Heart right ventricle (tissue), 16 donors: ENCODE measurements at regions not wholly inside any gene's neighbourhood (a gene's known extent, or its start where the extent isn't known, plus 50 kb on each side); places are given as distances from the start of the nearest gene placed in this dataset.

Experiments
- ATAC-seq, 8 donors: fragments of 200-7000 bp; cut with Tn5 transposase; one replicate each; pipeline ENCODE4 v1.9.1; 2020; ENCODE audit warnings: mild to moderate bottlenecking in 8 of 8, moderate library complexity in 8 of 8, moderate number of reproducible peaks in 1 of 8
- DNase-seq, 2 donors: peaks; one replicate each; pipeline ENCODE4 v3.0.0-alpha.2; 2020
- H3K27ac ChIP-seq, 10 donors: fragments of 200-600 bp; sonication (generic) in 2 of 10; one replicate each; pipeline versions ENCODE4 v1.5.0 to v1.8.0; 2020 to 2022; ENCODE audit warnings: mild to moderate bottlenecking in 3 of 10
- H3K27me3 ChIP-seq, 7 donors: fragments of 200-600 bp; one replicate each; pipeline ENCODE4 v1.8.0; 2021 to 2022; ENCODE audit warnings: mild to moderate bottlenecking in 2 of 7
- H3K36me3 ChIP-seq, 9 donors: fragments of 200-600 bp; sonication (generic) in 1 of 9; one replicate each; pipeline versions ENCODE4 v1.5.0 to v1.8.0; 2020 to 2022; ENCODE audit warnings: mild to moderate bottlenecking in 2 of 9
- H3K4me1 ChIP-seq, 9 donors: fragments of 200-600 bp; sonication (generic) in 1 of 9; one replicate each; pipeline versions ENCODE4 v1.5.0 to v1.8.0; 2020 to 2022; ENCODE audit warnings: mild to moderate bottlenecking in 4 of 9
- H3K4me3 ChIP-seq, 10 donors: fragments of 200-600 bp; sonication (generic) in 2 of 10; one replicate each; pipeline versions ENCODE4 v1.5.0 to v1.8.0; 2020 to 2022; ENCODE audit warnings: mild to moderate bottlenecking in 7 of 10, moderate library complexity in 2 of 10
- H3K9me3 ChIP-seq, 11 donors: fragments of 200-600 bp in 10 of 11; sonication (generic) in 2 of 11; one replicate each; pipeline versions ENCODE4 v1.5.0 to v1.8.0; 2013 to 2022; ENCODE audit warnings: mild to moderate bottlenecking in 2 of 11, control low read depth in 1 of 11, moderate library complexity in 1 of 11
- WGBS, 2 donors: extraction: QIAGEN DNeasy Blood & Tissue Kit; methylation state at CpG; one replicate each; pipeline ENCODE4 v1.1.7; 2013; ENCODE audit warnings: inconsistent platforms in 1 of 2; 5-methylcytosine and 5-hydroxymethylcytosine counted together
- intact Hi-C, 10 donors: fragments of 100-400 bp; cut with DNase I; formaldehyde crosslinking; loops; one replicate each; pipeline versions ENCODE4 v1.11.1 to v1.14.2; 2022
- TF ChIP-seq, protein P1 (sequence below), 9 donors: fragments of 200-600 bp; sonication (generic) in 2 of 9; IDR thresholded peaks; one replicate each; pipeline versions ENCODE4 v1.5.0 to v1.8.0; 2021 to 2022; ENCODE audit warnings: antibody characterized with exemption in 9 of 9, mild to moderate bottlenecking in 5 of 9, moderate library complexity in 1 of 9
- donor health status: Arrhythmogenic right ventricular cardiomyopathy.
- donor health status: ischemic (EF 13 %, LVEDD 7.1; RV severe dilation, severe dysfunction).
- donor health status: healthy with polysubstance abuse.
- donor health status: DM: no; HTN: yes; CAD: no.
- donor health status: DM: no; HTN: no; CAD: no.
- donor health status: ischemic (EF 25% LVEDD 6.9; RV normal size, moderate dysfunction).
- donor health status: ischemic (EF 25% LVEDD 5.7; RV mildly dilated, moderate dysfunction).
- donor health status: healthy.
- donor health status: DM: yes; HTN: yes; CAD: no.
- donor health status: Ischemic cardiomyopathy.
- donor health status: ischemic (EF 35%, LVEDD 5.7; RV mildly dilated, moderate dysfunction).
- donor health status: nonischemic (EF 11% LVEDD 7.7; RV severe dilation, severe dysfunction).
- donor health status: DM: yes; HTN: yes; CAD: no.
- donor health status: PGD.
- donor health status: ischemic (EF 29% LVEDD 5.4; RV normal size, mild dysfunction).
- donor health status: nonischemic (EF 23%, LVEDD 6.1; RV moderate dilation, normal function).

DNA sequence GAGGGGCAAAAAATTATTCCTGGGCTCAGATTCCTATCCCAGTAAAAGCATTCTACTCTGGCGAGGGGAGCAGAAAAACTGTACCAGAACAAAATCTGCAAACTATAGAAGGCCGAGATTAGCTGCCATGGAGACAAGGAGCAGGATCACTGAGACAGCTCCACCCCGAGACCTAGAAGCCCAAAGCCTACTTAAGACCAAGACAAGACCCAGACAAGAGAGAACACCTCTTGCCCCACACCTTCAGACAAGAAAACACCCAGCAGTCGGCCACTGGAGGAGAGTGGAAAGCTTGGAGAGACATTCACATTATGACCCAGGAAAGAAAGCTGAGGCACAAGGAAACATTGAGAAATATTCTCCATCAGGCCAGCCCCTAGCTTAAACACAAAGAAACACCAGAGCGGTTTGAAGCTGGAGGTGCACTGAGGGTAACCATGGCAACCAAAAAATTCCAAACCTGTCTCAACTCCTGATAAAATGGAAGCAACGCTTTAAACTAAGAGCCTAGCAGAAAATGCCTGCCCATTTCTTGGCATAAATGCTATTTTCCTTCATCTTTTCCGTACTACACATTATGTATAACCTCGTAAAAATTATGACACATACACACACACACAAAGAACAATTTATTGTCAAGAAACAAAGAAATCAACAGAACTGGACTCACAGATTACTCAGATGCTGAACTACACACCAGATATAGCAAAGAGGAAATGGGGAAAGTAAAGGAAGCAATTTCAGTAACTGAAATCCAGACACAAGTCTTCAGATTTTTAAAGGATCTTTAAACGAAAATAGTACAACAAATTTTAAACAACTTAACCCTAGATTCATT lies 53.8 kb upstream of the FTMT start:
- TF ChIP-seq, protein P1, sequence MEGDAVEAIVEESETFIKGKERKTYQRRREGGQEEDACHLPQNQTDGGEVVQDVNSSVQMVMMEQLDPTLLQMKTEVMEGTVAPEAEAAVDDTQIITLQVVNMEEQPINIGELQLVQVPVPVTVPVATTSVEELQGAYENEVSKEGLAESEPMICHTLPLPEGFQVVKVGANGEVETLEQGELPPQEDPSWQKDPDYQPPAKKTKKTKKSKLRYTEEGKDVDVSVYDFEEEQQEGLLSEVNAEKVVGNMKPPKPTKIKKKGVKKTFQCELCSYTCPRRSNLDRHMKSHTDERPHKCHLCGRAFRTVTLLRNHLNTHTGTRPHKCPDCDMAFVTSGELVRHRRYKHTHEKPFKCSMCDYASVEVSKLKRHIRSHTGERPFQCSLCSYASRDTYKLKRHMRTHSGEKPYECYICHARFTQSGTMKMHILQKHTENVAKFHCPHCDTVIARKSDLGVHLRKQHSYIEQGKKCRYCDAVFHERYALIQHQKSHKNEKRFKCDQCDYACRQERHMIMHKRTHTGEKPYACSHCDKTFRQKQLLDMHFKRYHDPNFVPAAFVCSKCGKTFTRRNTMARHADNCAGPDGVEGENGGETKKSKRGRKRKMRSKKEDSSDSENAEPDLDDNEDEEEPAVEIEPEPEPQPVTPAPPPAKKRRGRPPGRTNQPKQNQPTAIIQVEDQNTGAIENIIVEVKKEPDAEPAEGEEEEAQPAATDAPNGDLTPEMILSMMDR (IDR thresholded peaks at IDR 0.05): no peak
- ATAC-seq (no peak), DNase-seq (no peak)
- Histone ChIP-seq H3K4me1 (no peaks in the 10 kb centered on the region), H3K4me3 (no peak overlapping the region), H3K9me3 (no peaks in the 10 kb centered on the region), H3K36me3 (no peaks in the 10 kb centered on the region), H3K27ac (no peak overlapping the region), H3K27me3 (no peaks in the 10 kb centered on the region)
- 63 to 72% methylated on average over 9 of the region's 9 CpGs for WGBS, 2 donors
- intact Hi-C loops: no loop called here
